Common myeloid progenitor, CD34-positive (primary cell): ENCODE measurements at regions not wholly inside any gene's neighbourhood (a gene's known extent, or its start where the extent isn't known, plus 50 kb on each side); places are given as distances from the start of the nearest gene placed in this dataset.

Experiments used
- CTCF ChIA-PET: fragments of 350-600 bp; sonication (Branson Sonifier 250); formaldehyde crosslinking; loops from one replicate; lab custom pipeline; 2021; ENCODE audit warnings: antibody characterized with exemption; lab: Charles Lee
- POLR2A ChIA-PET: fragments of 350-600 bp; sonication (Branson Sonifier 250); formaldehyde crosslinking; loops from one replicate; lab custom pipeline; 2021; ENCODE audit warnings: antibody characterized with exemption; lab: Charles Lee
- DNase-seq, 3 donors: peaks; one replicate each; pipeline versions ENCODE4 v3.0.0 to v3.0.0-alpha.2; 2013
- H3K27ac ChIP-seq, 2 experiments: 1 replicate in 1 of 2; 2 replicates in 1 of 2; pipeline ENCODE4 v1.7.0; 2013; ENCODE audit warnings: inconsistent platforms in 2 of 2, low read length in 2 of 2, mild to moderate bottlenecking in 2 of 2, low read depth in 1 of 2, moderate library complexity in 1 of 2; ENCODE audit not compliant: severe bottlenecking in 2 of 2, insufficient read depth in 1 of 2, poor library complexity in 1 of 2
- H3K27me3 ChIP-seq, 5 experiments: replicated peaks in 2 of 5; 1 replicate in 3 of 5; 2 replicates in 2 of 5; pipeline versions ENCODE4 v1.6.1 to v1.7.0; 2013; ENCODE audit warnings: low read length in 4 of 5, mild to moderate bottlenecking in 2 of 5, moderate library complexity in 2 of 5, inconsistent platforms in 1 of 5; ENCODE audit not compliant: insufficient read depth in 5 of 5, control insufficient read depth in 4 of 5
- H3K36me3 ChIP-seq, 4 experiments: 1 replicate in 2 of 4; 2 replicates in 2 of 4; pipeline versions ENCODE4 v1.6.1 to v1.7.0; 2013; ENCODE audit warnings: low read length in 3 of 4, control low read depth in 1 of 4, mild to moderate bottlenecking in 1 of 4; ENCODE audit not compliant: control insufficient read depth in 4 of 4, insufficient read depth in 4 of 4
- H3K4me1 ChIP-seq, 4 experiments: 1 replicate in 3 of 4; 2 replicates in 1 of 4; pipeline versions ENCODE4 v1.6.1 to v1.7.1; 2013; ENCODE audit warnings: low read length in 3 of 4, mild to moderate bottlenecking in 3 of 4, control low read depth in 1 of 4, inconsistent platforms in 1 of 4, moderate library complexity in 1 of 4; ENCODE audit not compliant: control insufficient read depth in 4 of 4, insufficient read depth in 4 of 4; ENCODE audit errors: control extremely low read depth in 1 of 4
- H3K4me3 ChIP-seq, 7 experiments: 1 replicate in 4 of 7; 2 replicates in 3 of 7; pipeline versions ENCODE4 v1.5.1 to v1.7.0; 2013; ENCODE audit warnings: mild to moderate bottlenecking in 7 of 7, low read length in 6 of 7, moderate library complexity in 6 of 7, inconsistent platforms in 2 of 7, low read depth in 2 of 7, control low read depth in 1 of 7; ENCODE audit not compliant: insufficient read depth in 4 of 7, control insufficient read depth in 1 of 7; ENCODE audit errors: extremely low read depth in 1 of 7
- H3K9me3 ChIP-seq, 5 experiments: 1 replicate in 4 of 5; 2 replicates in 1 of 5; pipeline versions ENCODE4 v1.6.1 to v1.7.1; 2013; ENCODE audit warnings: low read length in 4 of 5, mild to moderate bottlenecking in 2 of 5, inconsistent platforms in 1 of 5, low read depth in 1 of 5, moderate library complexity in 1 of 5; ENCODE audit not compliant: control insufficient read depth in 4 of 5, insufficient read depth in 2 of 5; ENCODE audit errors: control extremely low read depth in 1 of 5
- WGBS: methylation state at CpG from one replicate; pipeline ENCODE4 v1.1.5; 2013; ENCODE audit not compliant: insufficient coverage; 5-methylcytosine and 5-hydroxymethylcytosine counted together

- peaks cover 7 to 17% (median 14%) of the 10 kb centered on the region in 4 experiments for H3K4me1 ChIP-seq
- H3K4me3 ChIP-seq, result no peak overlapping the region
- H3K27me3 ChIP-seq, result peaks cover 10 to 82% (median 28%) of the 10 kb centered on the region in 5 experiments
- no peaks in the 10 kb centered on the region for H3K9me3 ChIP-seq
- no peak overlapping the region for H3K27ac ChIP-seq
- DNase-seq, result peak; percentile 16 to 62 (median 57)
- CTCF ChIA-PET, result no interaction called here
- no peaks in the 10 kb centered on the region for H3K36me3 ChIP-seq
- WGBS, result 0% methylated on average over 2 of the region's 2 CpGs
- POLR2A ChIA-PET, result no interaction called here
These were observed 53.4 kb upstream of the COL25A1 start for GRCh38 chr4:109355835-109356234.

- peaks cover 10 to 89% (median 32%) of the 10 kb centered on the region in 5 experiments for H3K27me3 ChIP-seq
- H3K27ac ChIP-seq, result no peak overlapping the region
- POLR2A ChIA-PET, result no interaction called here
- H3K9me3 ChIP-seq, result peaks cover 0 to 8% (median 3%) of the 10 kb centered on the region in 5 experiments
- H3K36me3 ChIP-seq, result no peaks in the 10 kb centered on the region
- WGBS, result no CpG with 5 or more reads among the region's 2 CpGs
- CTCF ChIA-PET, result interaction anchor here (2.1 kb wide), 1 partner anchor 18 kb away, joined by 4 read pairs; no protein-coding TSS in a partner anchor
- no peak for DNase-seq
- H3K4me1 ChIP-seq, result no peaks in the 10 kb centered on the region
- no peak overlapping the region for H3K4me3 ChIP-seq
These were observed 50.5 kb upstream of the COL25A1 start for GRCh38 chr4:109352941-109353340.
